ENCODE measurements at regions not wholly inside any gene's neighbourhood (a gene's known extent, or its start where the extent isn't known, plus 50 kb on each side); places are given as distances from the start of the nearest gene placed in this dataset.

- 91 to 96% (median 94%) methylated on average over 13 of the region's 13 CpGs for WGBS, 5 donors
- Histone ChIP-seq H3K27me3 (replicated peaks in 1 of 7) (no peaks in the 10 kb centered on the region), H3K4me1 (no peaks in the 10 kb centered on the region), H3K36me3 (no peaks in the 10 kb centered on the region), H3K27ac (no peak overlapping the region), H3K4me3 (no peak overlapping the region), H3K9me3 (no peaks in the 10 kb centered on the region)
- no peak for DNase-seq
- no peak for TF ChIP-seq POLR2AphosphoS5 (IDR thresholded peaks at IDR 0.05)
- TF ChIP-seq CTCF (IDR thresholded peaks at IDR 0.05 in 8 of 11, conservative IDR thresholded peaks at IDR 0.05 in 3 of 11): no peak
- no peak for TF ChIP-seq POLR2A (IDR thresholded peaks at IDR 0.05)
- intact Hi-C loops (cut with DNase I; ENCODE audit: low total_unique reads): no loop called here
Measured at GRCh38 chr18:77990901-77991300, 741.3 kb downstream of the GALR1 start.

DNA sequence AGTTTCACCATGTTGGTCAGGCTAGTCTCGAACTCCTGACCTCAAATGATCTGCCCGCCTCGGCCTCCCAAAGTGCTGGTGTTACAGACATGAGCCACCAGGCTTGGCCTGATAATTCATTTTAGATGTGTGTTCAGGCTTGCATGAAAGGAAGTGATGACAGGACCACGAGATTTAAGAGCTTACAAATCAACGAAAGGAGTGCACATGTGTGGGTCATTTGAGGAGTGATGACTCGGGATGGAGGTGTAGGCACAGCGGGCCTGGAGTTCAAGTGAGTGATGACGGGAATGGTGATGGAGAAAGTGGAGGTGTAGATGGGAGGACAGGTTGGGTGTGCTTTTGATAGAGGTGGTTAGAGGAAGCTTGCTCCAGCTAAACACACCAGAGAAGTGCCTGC lies 742.4 kb downstream of the GALR1 start:
- intact Hi-C loops (cut with DNase I; ENCODE audit: low total_unique reads): no loop called here

GRCh38 chr18:77993188-77993981 lies 743.7 kb downstream of the GALR1 start:
- Histone ChIP-seq H3K27ac (no peak overlapping the region), H3K4me3 (no peak overlapping the region), H3K27me3 (replicated peaks in 1 of 7) (no peaks in the 10 kb centered on the region), H3K9me3 (no peaks in the 10 kb centered on the region), H3K4me1 (no peaks in the 10 kb centered on the region), H3K36me3 (no peaks in the 10 kb centered on the region)
- no peak for TF ChIP-seq POLR2AphosphoS5 (IDR thresholded peaks at IDR 0.05)
- no peak for TF ChIP-seq CTCF (IDR thresholded peaks at IDR 0.05 in 8 of 11, conservative IDR thresholded peaks at IDR 0.05 in 3 of 11)
- TF ChIP-seq POLR2A (IDR thresholded peaks at IDR 0.05): no peak
- intact Hi-C loops (cut with DNase I; ENCODE audit: low total_unique reads): no loop called here
- WGBS, 5 donors: 91 to 93% (median 92%) methylated on average over 24 to 25 of the region's 25 CpGs
- DNase-seq: no peak

More for the DNA sequence above, 742.4 kb downstream of the GALR1 start:
- Histone ChIP-seq H3K4me3 (no peak overlapping the region), H3K9me3 (no peaks in the 10 kb centered on the region), H3K36me3 (no peaks in the 10 kb centered on the region), H3K27me3 (replicated peaks in 1 of 7) (no peaks in the 10 kb centered on the region), H3K27ac (no peak overlapping the region), H3K4me1 (no peaks in the 10 kb centered on the region)
- no peak for DNase-seq
- no peak for TF ChIP-seq POLR2AphosphoS5 (IDR thresholded peaks at IDR 0.05)
- TF ChIP-seq POLR2A (IDR thresholded peaks at IDR 0.05): no peak
- no peak for TF ChIP-seq CTCF (IDR thresholded peaks at IDR 0.05 in 8 of 11, conservative IDR thresholded peaks at IDR 0.05 in 3 of 11)
- 86 to 90% (median 87%) methylated on average over 8 of the region's 8 CpGs for WGBS, 5 donors

GRCh38 chr18:77995593-77995992 lies 745.9 kb downstream of the GALR1 start:
- H3K27me3 ChIP-seq (replicated peaks in 1 of 7): no peaks in the 10 kb centered on the region
- no peak overlapping the region for H3K4me3 ChIP-seq
- H3K36me3 ChIP-seq: no peaks in the 10 kb centered on the region
- intact Hi-C loops (cut with DNase I; ENCODE audit: low total_unique reads): no loop called here
- no peak for DNase-seq
- TF ChIP-seq POLR2AphosphoS5 (IDR thresholded peaks at IDR 0.05) (no peak), CTCF (IDR thresholded peaks at IDR 0.05 in 8 of 11, conservative IDR thresholded peaks at IDR 0.05 in 3 of 11) (no peak), POLR2A (IDR thresholded peaks at IDR 0.05) (no peak)
- peaks cover 0 to 9% (median 4%) of the 10 kb centered on the region in 8 donors for H3K9me3 ChIP-seq
- no peaks in the 10 kb centered on the region for H3K4me1 ChIP-seq
- H3K27ac ChIP-seq: no peak overlapping the region
- 63 to 74% (median 72%) methylated on average over 3 of the region's 3 CpGs for WGBS, 5 donors

Measured in spleen (tissue), 11 donors.